Stomach (tissue), 4 donors: ENCODE measurements at regions not wholly inside any gene's neighbourhood (a gene's known extent, or its start where the extent isn't known, plus 50 kb on each side); places are given as distances from the start of the nearest gene placed in this dataset.

Source experiments
- POLR2A ChIP-seq, 4 donors: fragments of 450-650 bp; IDR thresholded peaks; one replicate each; pipeline ENCODE4 v1.6.1; 2016; ENCODE audit warnings: antibody characterized with exemption in 4 of 4, control low read depth in 2 of 4, mild to moderate bottlenecking in 1 of 4, moderate library complexity in 1 of 4
- TF ChIP-seq, protein P1 (sequence below), 7 experiments: fragments of 450-650 bp in 4 of 7; fragments of 200-600 bp in 3 of 7; sonication (generic) in 3 of 7; IDR thresholded peaks; one replicate each; pipeline ENCODE4 v1.5.1; 2016 to 2019; ENCODE audit warnings: antibody characterized with exemption in 7 of 7, control low read depth in 2 of 7, mild to moderate bottlenecking in 1 of 7

DNA sequence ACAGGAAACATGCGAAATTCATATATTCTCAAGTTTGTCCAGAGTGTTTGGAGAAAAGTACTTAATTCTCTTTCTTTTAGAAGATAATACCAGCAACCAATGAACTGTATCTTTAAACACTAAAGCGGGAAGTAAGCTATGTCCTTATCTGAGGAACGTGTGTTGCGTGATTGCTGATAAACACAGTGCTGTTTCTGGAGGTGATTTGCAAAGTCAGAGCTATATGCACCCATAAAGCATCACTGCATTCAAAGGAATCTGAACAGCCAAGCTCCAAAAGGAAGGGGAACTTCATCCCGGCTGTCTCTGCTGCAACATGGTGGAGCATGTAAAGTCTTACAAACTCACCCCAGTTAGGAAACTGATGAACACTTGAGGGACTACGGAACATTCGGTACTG lies 271.7 kb upstream of the FN1 start:
- TF ChIP-seq POLR2A (IDR thresholded peaks at IDR 0.05): no peak
- TF ChIP-seq, protein P1, sequence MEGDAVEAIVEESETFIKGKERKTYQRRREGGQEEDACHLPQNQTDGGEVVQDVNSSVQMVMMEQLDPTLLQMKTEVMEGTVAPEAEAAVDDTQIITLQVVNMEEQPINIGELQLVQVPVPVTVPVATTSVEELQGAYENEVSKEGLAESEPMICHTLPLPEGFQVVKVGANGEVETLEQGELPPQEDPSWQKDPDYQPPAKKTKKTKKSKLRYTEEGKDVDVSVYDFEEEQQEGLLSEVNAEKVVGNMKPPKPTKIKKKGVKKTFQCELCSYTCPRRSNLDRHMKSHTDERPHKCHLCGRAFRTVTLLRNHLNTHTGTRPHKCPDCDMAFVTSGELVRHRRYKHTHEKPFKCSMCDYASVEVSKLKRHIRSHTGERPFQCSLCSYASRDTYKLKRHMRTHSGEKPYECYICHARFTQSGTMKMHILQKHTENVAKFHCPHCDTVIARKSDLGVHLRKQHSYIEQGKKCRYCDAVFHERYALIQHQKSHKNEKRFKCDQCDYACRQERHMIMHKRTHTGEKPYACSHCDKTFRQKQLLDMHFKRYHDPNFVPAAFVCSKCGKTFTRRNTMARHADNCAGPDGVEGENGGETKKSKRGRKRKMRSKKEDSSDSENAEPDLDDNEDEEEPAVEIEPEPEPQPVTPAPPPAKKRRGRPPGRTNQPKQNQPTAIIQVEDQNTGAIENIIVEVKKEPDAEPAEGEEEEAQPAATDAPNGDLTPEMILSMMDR (IDR thresholded peaks at IDR 0.05): no peak
